Panc1 (cell line): ENCODE measurements at regions not wholly inside any gene's neighbourhood (a gene's known extent, or its start where the extent isn't known, plus 50 kb on each side); places are given as distances from the start of the nearest gene placed in this dataset.

Experiments used
- ATAC-seq: fragments of 200-7000 bp; cut with Tn5 transposase; 2 replicates; pipeline ENCODE4 v1.9.1; 2020; ENCODE audit warnings: mild to moderate bottlenecking, moderate library complexity
- BruUV-seq: library from RNA; stranded (reverse); fragments of 400-500 nt; replicated peaks from 2 replicates; lab custom pipeline; 2021; lab: Mats Ljungman, UMichigan
- CTCF ChIA-PET: fragments of 300-600 bp; sonication (Branson Sonifier 250); formaldehyde crosslinking; loops from one replicate; lab custom pipeline; 2022; ENCODE audit warnings: antibody characterized with exemption; lab: Charles Lee
- POLR2A ChIA-PET: fragments of 300-600 bp; sonication (Branson Sonifier 250); formaldehyde crosslinking; loops from one replicate; lab custom pipeline; 2022; ENCODE audit warnings: antibody characterized with exemption; lab: Charles Lee
- DNase-seq: peaks from one replicate; pipeline ENCODE4 v3.0.0-alpha.2; 2010; ENCODE audit warnings: low read depth, low spot score
- H3K27ac ChIP-seq: 2 replicates; pipeline ENCODE4 v1.5.1; 2011; ENCODE audit warnings: mild to moderate bottlenecking, low read length, inconsistent platforms
- H3K27me3 ChIP-seq: fragments of 200-500 bp; sonication (Bioruptor generic); 2 replicates; pipeline ENCODE4 v1.6.0; 2014; ENCODE audit warnings: low read length, inconsistent platforms; ENCODE audit not compliant: control insufficient read depth, insufficient read depth
- H3K36me3 ChIP-seq: fragments of 200-500 bp; sonication (Bioruptor generic); 2 replicates; pipeline ENCODE4 v1.5.1; 2014; ENCODE audit warnings: inconsistent platforms, mild to moderate bottlenecking, low read length, moderate library complexity; ENCODE audit not compliant: control insufficient read depth, insufficient read depth
- H3K4me1 ChIP-seq: 2 replicates; pipeline ENCODE4 v1.5.1; 2011; ENCODE audit warnings: inconsistent platforms, mild to moderate bottlenecking, low read length, moderate library complexity; ENCODE audit not compliant: control insufficient read depth, insufficient read depth
- H3K4me3 ChIP-seq, 2 experiments: 2 replicates each; pipeline ENCODE4 v1.5.1; 2011 to 2012; ENCODE audit warnings: low read depth in 2 of 2, low read length in 2 of 2, mild to moderate bottlenecking in 2 of 2, inconsistent platforms in 1 of 2, moderate library complexity in 1 of 2
- H3K9me3 ChIP-seq: fragments of 200-500 bp; sonication (Bioruptor generic); 2 replicates; pipeline ENCODE4 v1.5.1; 2014; ENCODE audit warnings: low read depth, mild to moderate bottlenecking, inconsistent platforms, low read length, moderate library complexity; ENCODE audit not compliant: control insufficient read depth, insufficient read depth
- CTCF ChIP-seq: fragments of 450-650 bp; IDR thresholded peaks from 2 replicates; pipeline ENCODE4 v1.5.1; 2017; ENCODE audit warnings: mild to moderate bottlenecking
- POLR2AphosphoS5 ChIP-seq: IDR thresholded peaks from 2 replicates; pipeline ENCODE4 v1.6.1; 2012; ENCODE audit warnings: mild to moderate bottlenecking, low read depth, low read length, moderate library complexity
- REST ChIP-seq, 2 experiments: IDR thresholded peaks; 2 replicates each; pipeline ENCODE4 v1.6.1; 2011 to 2012; ENCODE audit warnings: low read depth in 2 of 2, control low read depth in 1 of 2, low read length in 1 of 2, mild to moderate bottlenecking in 1 of 2, moderate library complexity in 1 of 2; ENCODE audit not compliant: insufficient read depth in 1 of 2
- SIN3A ChIP-seq: IDR thresholded peaks from 2 replicates; pipeline ENCODE4 v1.6.1; 2012; ENCODE audit warnings: low read depth, mild to moderate bottlenecking, low read length, moderate library complexity, borderline replicate concordance; ENCODE audit not compliant: insufficient read depth
- TCF7L2 ChIP-seq: IDR thresholded peaks from 2 replicates; pipeline ENCODE4 v1.6.1; 2011; ENCODE audit warnings: mild to moderate bottlenecking, low read depth, low read length, inconsistent platforms
- in situ Hi-C: cut with HindIII; loops from 2 replicates; pipeline ENCODE4 v1.10.0; 2016; ENCODE audit warnings: low sequenced_read_pairs, low pct_unique_long_range_greater_than_20kb
- intact Hi-C: fragments of 100-400 bp; cut with micrococcal nuclease; formaldehyde crosslinking; loops from one replicate; pipeline ENCODE4 v1.10.0; 2022; ENCODE audit not compliant: unreplicated experiment

- no peaks in the 10 kb centered on the region for H3K4me1 ChIP-seq
- ChIA-PET CTCF (no interaction called here), POLR2A (no interaction called here)
- no peaks in the 10 kb centered on the region for H3K36me3 ChIP-seq
- no peak overlapping the region for H3K27ac ChIP-seq
- no peak overlapping the region for H3K4me3 ChIP-seq
- in situ Hi-C loops: no loop called here
- BruUV-seq: no TSS peak
- intact Hi-C loops: no loop called here
- H3K27me3 ChIP-seq: no peaks in the 10 kb centered on the region
- H3K9me3 ChIP-seq: no peaks in the 10 kb centered on the region
- no peak for DNase-seq
- no peak for ATAC-seq
- TF ChIP-seq SIN3A: no peak
- TF ChIP-seq REST (IDR thresholded peaks at IDR 0.05; ENCODE audit: insufficient read depth in 1 of 2, low read depth in 2 of 2, low read length in 1 of 2): no peak
- TF ChIP-seq TCF7L2: no peak
- no peak for TF ChIP-seq CTCF
- TF ChIP-seq POLR2AphosphoS5: no peak
These were observed 56.6 kb upstream of the ACSS3 start for GRCh38 chr12:81021131-81021748.

- in situ Hi-C loops: no loop called here
- no peak for ATAC-seq
- ChIA-PET CTCF (no interaction called here), POLR2A (no interaction called here)
- no peaks in the 10 kb centered on the region for H3K4me1 ChIP-seq
- TF ChIP-seq REST (IDR thresholded peaks at IDR 0.05; ENCODE audit: insufficient read depth in 1 of 2, low read depth in 2 of 2, low read length in 1 of 2): no peak
- no peak for TF ChIP-seq CTCF
- TF ChIP-seq SIN3A: no peak
- TF ChIP-seq POLR2AphosphoS5: no peak
- no peak for TF ChIP-seq TCF7L2
- no peaks in the 10 kb centered on the region for H3K9me3 ChIP-seq
- intact Hi-C loops: no loop called here
- no peak overlapping the region for H3K4me3 ChIP-seq
- no TSS peak for BruUV-seq
- no peaks in the 10 kb centered on the region for H3K27me3 ChIP-seq
- no peak for DNase-seq
- no peak overlapping the region for H3K27ac ChIP-seq
- H3K36me3 ChIP-seq: no peaks in the 10 kb centered on the region
These were observed 60.1 kb upstream of the ACSS3 start for GRCh38 chr12:81017792-81018191.
